ENCODE measurements at regions not wholly inside any gene's neighbourhood (a gene's known extent, or its start where the extent isn't known, plus 50 kb on each side); places are given as distances from the start of the nearest gene placed in this dataset.
A peak's percentile ranks its signal among the peaks of the same experiment; 100 is the strongest.

GRCh38 chr7:25967278-25968204 is 184.5 kb upstream of the NFE2L3 start:
- TF ChIP-seq CTCF (IDR thresholded peaks at IDR 0.05; ENCODE audit: control extremely low read depth, extremely low read depth, low read depth, missing control alignments), result no peak
- CTCF ChIA-PET, result interaction anchor here (0.7 to 3.3 kb wide), 11 partner anchors 8 to 1193 kb away, joined by 3 to 15 read pairs (median 4); partner anchors contain the start of gene NFE2L3
- POLR2A ChIA-PET, result interaction anchor here (0.5 to 1.0 kb wide), 3 partner anchors 23 to 105 kb away, joined by 3 read pairs; no protein-coding TSS in a partner anchor
- peak; percentile 60 for DNase-seq (ENCODE audit: extremely low spot score)

DNA sequence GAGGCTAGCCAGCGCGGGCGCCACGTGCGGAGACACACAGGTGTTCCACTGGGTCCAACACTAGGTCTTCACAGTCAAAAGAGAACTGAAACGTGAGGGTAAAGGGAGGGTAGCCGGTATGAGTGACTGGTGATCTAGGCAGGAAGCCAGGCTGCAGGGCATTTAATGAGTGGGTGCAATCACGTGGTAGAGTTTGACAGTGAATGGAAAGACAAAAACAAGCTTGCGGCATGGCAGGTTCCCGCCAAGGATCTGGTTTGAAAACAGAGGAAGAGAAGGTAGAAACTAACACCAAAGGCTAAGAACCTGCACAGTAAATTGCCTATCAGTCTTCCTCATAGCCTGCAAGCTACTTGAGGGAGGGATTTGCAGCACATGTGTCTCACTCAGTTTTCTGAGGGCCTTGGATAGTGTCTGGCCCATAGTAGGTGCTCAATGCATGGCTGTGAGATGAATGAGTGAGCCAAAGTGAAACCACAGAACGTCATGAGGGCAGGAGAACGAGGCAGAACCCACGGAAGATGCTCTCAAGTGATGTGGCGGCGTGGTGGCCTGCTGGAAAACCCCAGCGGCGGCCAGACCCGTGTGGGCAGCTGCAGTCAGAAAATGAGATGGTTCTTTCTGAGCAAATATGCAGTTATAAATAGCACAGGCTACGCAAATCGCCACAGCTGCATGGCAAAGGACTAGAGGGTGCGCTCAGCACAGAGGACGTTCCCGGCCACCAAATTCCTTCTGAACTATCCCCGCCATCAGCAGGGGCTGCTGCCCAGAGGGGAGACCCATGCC is 183.6 kb upstream of the NFE2L3 start:
- ChIA-PET CTCF (interaction anchor here (0.7 to 3.3 kb wide), 9 partner anchors 9 to 1192 kb away, joined by 3 to 15 read pairs (median 5); partner anchors contain the start of gene NFE2L3), POLR2A (no interaction called here)
- TF ChIP-seq CTCF (IDR thresholded peaks at IDR 0.05; ENCODE audit: control extremely low read depth, extremely low read depth, low read depth, missing control alignments), result no peak
- DNase-seq (ENCODE audit: extremely low spot score), result peak; percentile 64

DNA sequence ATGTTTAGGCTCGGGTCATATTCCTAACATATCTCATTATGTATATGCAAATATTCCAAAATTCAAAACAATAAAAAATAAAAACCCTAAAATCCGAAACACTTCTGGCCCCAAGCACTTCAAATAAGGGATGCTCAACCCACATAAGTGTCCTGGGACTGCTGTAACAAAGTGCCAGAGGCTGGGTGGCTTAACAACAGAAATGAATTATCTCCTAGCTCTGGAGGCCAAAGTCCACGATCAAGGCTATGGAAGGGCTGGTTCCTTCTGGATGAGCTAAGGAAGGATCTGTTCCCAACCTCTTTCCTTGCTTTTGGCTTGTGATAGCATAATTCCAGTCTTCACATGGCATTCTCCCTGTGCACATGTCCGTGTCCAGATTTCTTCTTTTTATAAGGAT is 181.6 kb upstream of the NFE2L3 start:
- no peak for DNase-seq (ENCODE audit: extremely low spot score)
- ChIA-PET POLR2A (no interaction called here), CTCF (interaction anchor here (1.6 kb wide), 1 partner anchor 12 kb away, joined by 3 read pairs; no protein-coding TSS in a partner anchor)

GRCh38 chr7:25970911-25971310 is 181.1 kb upstream of the NFE2L3 start:
- ChIA-PET POLR2A (no interaction called here), CTCF (interaction anchor here (1.9 kb wide), 1 partner anchor 76 kb away, joined by 7 read pairs; no protein-coding TSS in a partner anchor)
- no peak for DNase-seq (ENCODE audit: extremely low spot score)
- TF ChIP-seq CTCF (IDR thresholded peaks at IDR 0.05; ENCODE audit: control extremely low read depth, extremely low read depth, low read depth, missing control alignments), result no peak

More for the DNA sequence above, 181.6 kb upstream of the NFE2L3 start:
- no peak for TF ChIP-seq CTCF (IDR thresholded peaks at IDR 0.05; ENCODE audit: control extremely low read depth, extremely low read depth, low read depth, missing control alignments)

- POLR2A ChIA-PET, result no interaction called here
- TF ChIP-seq CTCF (IDR thresholded peaks at IDR 0.05; ENCODE audit: control extremely low read depth, extremely low read depth, low read depth, missing control alignments), result no peak
- CTCF ChIA-PET, result interaction anchor here (1.1 to 1.5 kb wide), 4 partner anchors 9 to 79 kb away, joined by 3 to 4 read pairs (median 3); no protein-coding TSS in a partner anchor
- DNase-seq (ENCODE audit: extremely low spot score), result no peak
Measured at GRCh38 chr7:25976630-25977029, 175.4 kb upstream of the NFE2L3 start.

- DNase-seq (ENCODE audit: extremely low spot score), result no peak
- POLR2A ChIA-PET, result no interaction called here
- CTCF ChIA-PET, result interaction anchor here (2.5 kb wide), 1 partner anchor 10 kb away, joined by 10 read pairs; no protein-coding TSS in a partner anchor
- no peak for TF ChIP-seq CTCF (IDR thresholded peaks at IDR 0.05; ENCODE audit: control extremely low read depth, extremely low read depth, low read depth, missing control alignments)
Measured at GRCh38 chr7:25978466-25978865, 173.5 kb upstream of the NFE2L3 start.

Measured in GM10248 (cell line).